Urinary bladder (tissue), 3 donors: ENCODE measurements at regions not wholly inside any gene's neighbourhood (a gene's known extent, or its start where the extent isn't known, plus 50 kb on each side); places are given as distances from the start of the nearest gene placed in this dataset.

Source experiments
- DNase-seq: peaks from one replicate; pipeline ENCODE4 v3.0.0-alpha.2; 2015; ENCODE audit errors: extremely low spot score
- H3K27ac ChIP-seq: one replicate; pipeline ENCODE4 v1.5.1; 2013; ENCODE audit warnings: low read depth, mild to moderate bottlenecking, moderate library complexity
- H3K36me3 ChIP-seq: one replicate; pipeline ENCODE4 v1.6.1; 2013; ENCODE audit warnings: mild to moderate bottlenecking, moderate library complexity; ENCODE audit not compliant: insufficient read depth
- H3K4me1 ChIP-seq: one replicate; pipeline ENCODE4 v1.6.1; 2013; ENCODE audit warnings: mild to moderate bottlenecking, moderate library complexity; ENCODE audit not compliant: insufficient read depth
- H3K4me3 ChIP-seq: one replicate; pipeline ENCODE4 v1.5.1; 2013; ENCODE audit warnings: low read depth, low read length
- WGBS: extraction: QIAGEN DNeasy Blood & Tissue Kit; methylation state at CpG from one replicate; pipeline ENCODE4 v1.1.7; 2013; 5-methylcytosine and 5-hydroxymethylcytosine counted together
- donor health status: healthy with polysubstance abuse.
- donor health status: healthy.

DNA sequence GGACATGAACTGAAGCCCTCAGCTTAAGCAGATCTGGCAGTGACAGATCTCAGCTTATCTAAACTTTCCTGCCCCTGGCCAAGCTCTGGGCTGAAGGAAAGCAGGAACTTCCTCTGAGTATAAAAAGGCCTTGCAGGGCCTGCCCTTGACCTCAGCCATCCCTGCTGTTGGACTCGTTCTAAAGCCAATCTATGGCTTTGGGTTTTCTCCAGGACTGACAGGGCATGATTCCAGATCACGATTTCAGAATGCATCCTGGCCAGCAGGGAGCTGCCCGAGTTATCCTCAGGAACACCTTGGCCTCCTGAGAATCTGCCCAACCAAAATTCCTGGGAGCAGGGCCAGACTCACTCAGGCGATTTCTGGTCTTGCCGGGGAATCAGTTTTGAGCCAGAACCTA is 502.7 kb downstream of the TLE4 start:
- WGBS: 36% methylated on average over 5 of the region's 5 CpGs
- DNase-seq: no peak
- Histone ChIP-seq H3K4me1 (no peaks in the 10 kb centered on the region), H3K4me3 (no peak overlapping the region), H3K27ac (no peak overlapping the region), H3K36me3 (no peaks in the 10 kb centered on the region)

DNA sequence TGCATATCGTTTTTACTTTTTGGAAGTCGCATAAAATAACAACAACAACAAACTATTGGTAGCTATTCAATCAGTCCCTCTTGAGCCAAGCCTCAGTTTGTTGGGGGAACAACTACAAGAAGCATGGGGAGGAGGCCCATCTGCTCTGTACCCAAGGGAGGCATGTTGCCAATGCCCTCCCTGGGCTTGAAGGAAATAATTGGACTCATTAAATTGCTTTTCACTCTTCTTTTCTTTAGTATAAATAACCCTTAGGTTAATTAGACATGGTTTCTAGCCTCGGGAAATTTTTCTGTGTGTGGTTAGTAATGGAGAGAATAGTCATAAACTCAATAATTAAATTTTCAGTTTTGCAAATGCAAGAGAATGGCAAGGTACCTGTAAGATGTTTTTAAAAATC is 500.7 kb downstream of the TLE4 start:
- Histone ChIP-seq H3K4me1 (no peaks in the 10 kb centered on the region), H3K36me3 (no peaks in the 10 kb centered on the region), H3K4me3 (no peak overlapping the region), H3K27ac (no peak overlapping the region)
- 84% methylated on average over 3 of the region's 3 CpGs for WGBS
- DNase-seq: no peak

DNA sequence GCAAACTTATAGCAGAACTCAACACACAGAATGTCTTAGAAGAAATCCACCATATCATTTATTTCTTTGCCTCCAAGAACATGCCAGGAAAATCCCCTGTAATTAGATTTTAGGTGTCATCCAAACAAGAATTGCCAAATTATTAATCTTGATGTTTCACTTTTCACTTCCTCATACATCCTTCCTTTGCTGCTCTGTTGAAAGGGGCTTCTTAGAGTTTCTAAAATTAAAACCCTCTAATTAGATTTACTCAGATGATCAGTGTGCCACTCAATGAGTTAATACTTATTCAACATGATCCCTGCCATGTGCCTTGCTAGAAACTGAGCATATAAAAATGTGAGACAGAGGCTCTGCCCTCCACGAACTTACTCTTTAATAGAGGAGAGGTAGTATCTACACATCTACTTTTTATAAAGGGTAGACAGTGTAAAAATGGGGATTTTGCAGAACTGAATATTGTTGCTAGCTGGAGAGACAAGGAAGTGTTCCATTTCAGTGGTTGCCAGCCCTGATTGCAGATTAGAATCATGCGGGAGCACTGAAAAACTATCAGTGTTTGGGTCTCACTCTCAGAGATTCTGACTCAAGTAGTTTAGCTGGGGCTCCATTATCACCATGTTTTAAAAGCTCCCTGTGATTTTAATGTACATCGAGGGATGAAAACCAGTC is 498.4 kb downstream of the TLE4 start:
- Histone ChIP-seq H3K36me3 (no peaks in the 10 kb centered on the region), H3K27ac (no peak overlapping the region), H3K4me1 (no peaks in the 10 kb centered on the region), H3K4me3 (no peak overlapping the region)
- no peak for DNase-seq
- 92% methylated on average over 3 of the region's 3 CpGs for WGBS

DNA sequence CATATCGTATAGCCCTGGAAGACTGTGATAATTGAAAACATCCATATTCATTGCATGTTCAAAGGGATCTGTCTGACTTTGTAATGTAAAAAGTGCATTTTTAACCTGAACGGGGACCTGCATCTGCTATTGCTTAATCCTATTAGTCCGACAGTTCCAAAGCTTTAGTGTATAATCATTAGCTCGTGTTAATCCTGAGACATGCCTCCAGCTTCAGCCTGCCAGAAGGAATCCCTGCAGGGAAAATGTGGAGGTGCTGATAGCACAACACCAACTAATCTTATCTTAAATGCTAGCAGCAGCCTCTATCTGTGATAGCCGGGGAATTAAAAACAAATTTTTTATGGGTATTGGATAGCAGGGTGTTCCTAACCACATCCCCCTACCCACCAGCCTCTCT is 495.2 kb downstream of the TLE4 start:
- WGBS: 35% methylated on average over 5 of the region's 5 CpGs
- no peak for DNase-seq
- H3K4me3 ChIP-seq: no peak overlapping the region

DNA sequence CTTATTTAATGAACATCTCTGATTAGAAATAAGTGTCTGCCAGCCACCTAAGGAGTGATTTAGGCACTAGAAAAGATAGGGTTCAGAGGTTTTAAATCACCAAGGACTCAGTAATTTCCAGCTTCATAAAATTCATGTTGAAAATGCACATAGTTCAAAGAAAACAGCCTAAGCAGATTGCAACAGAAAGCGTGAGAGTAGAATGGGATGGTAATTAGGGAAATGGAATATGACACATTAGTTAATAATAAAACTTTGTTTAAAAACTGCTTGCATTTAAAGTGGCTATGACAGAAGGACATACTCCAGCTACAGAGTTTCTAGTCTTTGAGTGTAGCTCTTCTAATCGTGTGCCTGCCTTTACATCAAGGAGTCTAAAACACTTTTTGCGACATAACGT is 490.8 kb downstream of the TLE4 start:
- no peak for DNase-seq
- no peaks in the 10 kb centered on the region for H3K4me1 ChIP-seq
- 94% methylated on average over 4 of the region's 4 CpGs for WGBS
- no peak overlapping the region for H3K27ac ChIP-seq
- H3K4me3 ChIP-seq: no peak overlapping the region
- no peaks in the 10 kb centered on the region for H3K36me3 ChIP-seq

More for the DNA sequence above, 495.2 kb downstream of the TLE4 start:
- Histone ChIP-seq H3K4me1 (no peaks in the 10 kb centered on the region), H3K36me3 (no peaks in the 10 kb centered on the region), H3K27ac (no peak overlapping the region)

DNA sequence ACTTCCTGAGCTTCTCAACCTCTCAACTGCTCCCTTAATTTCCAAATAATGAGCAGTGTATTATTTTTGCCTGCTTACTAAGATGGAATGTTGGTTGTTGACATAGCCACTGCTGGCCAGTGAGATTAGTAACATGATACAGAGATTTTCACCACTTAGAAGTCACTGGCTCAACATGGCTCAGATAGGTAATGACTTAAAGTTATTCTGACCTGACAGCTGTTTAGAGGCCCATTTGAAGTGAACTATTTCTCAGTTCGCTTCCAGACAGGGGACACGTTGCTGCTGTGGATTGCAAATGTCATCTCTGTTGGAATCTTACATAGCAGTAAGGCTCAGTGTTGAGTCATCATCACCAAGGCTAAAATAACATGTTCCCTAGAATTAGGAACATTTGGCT is 490.2 kb downstream of the TLE4 start:
- H3K4me3 ChIP-seq: no peak overlapping the region
- no peaks in the 10 kb centered on the region for H3K36me3 ChIP-seq
- WGBS: 21% methylated on average over 2 of the region's 2 CpGs
- DNase-seq: no peak
- H3K4me1 ChIP-seq: no peaks in the 10 kb centered on the region
- no peak overlapping the region for H3K27ac ChIP-seq

DNA sequence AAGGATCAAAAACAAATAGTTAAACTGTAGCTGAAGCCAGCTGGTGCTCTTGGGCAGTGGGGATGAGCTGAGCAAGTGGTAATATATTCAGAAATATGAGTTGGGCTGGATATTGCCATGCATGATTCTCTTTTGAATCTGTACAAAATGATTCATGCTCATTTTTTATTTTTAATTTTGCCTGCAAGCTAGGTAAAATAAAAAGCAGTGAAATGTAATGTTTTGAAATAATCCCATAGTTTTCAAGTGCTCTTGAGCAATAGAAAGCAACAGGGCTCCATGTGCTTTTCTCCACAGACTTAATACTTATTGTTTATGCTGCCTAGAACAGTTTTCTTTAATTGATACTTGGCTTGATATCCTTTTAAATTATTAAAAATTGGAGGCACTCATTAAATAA is 489.3 kb downstream of the TLE4 start:
- no peaks in the 10 kb centered on the region for H3K36me3 ChIP-seq
- DNase-seq: no peak
- H3K4me3 ChIP-seq: no peak overlapping the region
- H3K27ac ChIP-seq: no peak overlapping the region
- H3K4me1 ChIP-seq: no peaks in the 10 kb centered on the region

DNA sequence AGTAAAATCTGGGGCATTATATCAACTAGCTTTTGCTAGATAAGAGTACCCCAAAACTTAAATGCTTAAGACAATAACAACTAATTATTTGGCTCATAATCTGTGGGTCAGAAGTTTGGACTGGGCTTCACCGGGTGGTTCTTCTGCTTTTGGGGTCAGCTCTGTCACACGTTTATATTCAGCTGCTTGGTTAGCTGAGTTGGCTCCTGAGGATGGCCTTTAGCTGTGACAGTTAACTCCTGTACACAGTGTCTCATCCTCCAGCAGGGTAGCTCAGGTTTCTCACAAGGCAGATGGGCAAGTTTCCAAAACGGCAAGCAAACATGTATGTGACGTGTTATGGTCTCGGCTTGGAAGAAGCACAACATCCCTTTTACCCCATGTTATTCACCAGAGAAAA is 488.2 kb downstream of the TLE4 start:
- H3K4me3 ChIP-seq: no peak overlapping the region
- no peak overlapping the region for H3K27ac ChIP-seq
- no peaks in the 10 kb centered on the region for H3K4me1 ChIP-seq
- H3K36me3 ChIP-seq: no peaks in the 10 kb centered on the region
- DNase-seq: no peak
- 96% methylated on average over 5 of the region's 5 CpGs for WGBS

DNA sequence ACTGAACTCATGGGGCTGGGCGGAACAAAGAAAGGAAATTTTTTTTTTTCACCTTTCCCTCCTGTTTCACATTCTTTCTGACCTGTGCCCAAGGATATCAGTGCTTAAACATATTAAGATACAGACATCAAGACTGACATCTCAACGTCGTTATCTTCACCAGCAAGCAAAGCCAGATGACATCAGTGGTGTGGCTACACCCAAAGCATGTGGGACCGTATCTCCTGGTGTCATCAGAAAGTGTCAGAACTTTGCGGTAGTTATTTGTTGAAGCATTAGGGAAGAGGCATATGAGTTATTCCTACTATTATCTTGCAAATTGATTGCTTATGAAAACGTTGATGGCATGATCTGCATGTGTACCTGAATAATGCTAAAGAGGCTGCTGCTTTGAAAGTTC is 487.4 kb downstream of the TLE4 start:
- Histone ChIP-seq H3K4me3 (no peak overlapping the region), H3K4me1 (no peaks in the 10 kb centered on the region), H3K27ac (no peak overlapping the region), H3K36me3 (no peaks in the 10 kb centered on the region)
- no peak for DNase-seq
- WGBS: 81% methylated on average over 6 of the region's 6 CpGs

DNA sequence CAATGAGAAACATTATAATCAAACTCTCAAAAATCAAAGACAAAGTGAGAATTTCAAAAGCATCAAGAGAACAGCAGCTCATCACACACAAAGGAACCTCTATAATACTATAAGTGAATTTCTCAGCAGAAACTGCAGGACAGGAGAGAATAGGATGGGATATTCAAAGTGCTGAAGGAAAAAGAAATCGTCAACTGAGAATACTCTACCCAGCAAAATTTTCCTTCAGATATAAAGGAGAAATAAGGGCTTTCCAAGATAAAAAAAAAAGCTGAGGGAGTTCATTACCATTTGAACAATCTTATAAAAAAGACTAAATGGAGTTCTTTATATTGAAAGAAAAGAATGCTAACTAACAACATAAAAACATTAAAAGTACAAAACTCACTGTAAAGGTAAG is 481.1 kb downstream of the TLE4 start:
- H3K27ac ChIP-seq: no peak overlapping the region
- no peak overlapping the region for H3K4me3 ChIP-seq
- H3K4me1 ChIP-seq: no peaks in the 10 kb centered on the region
- WGBS: 96% methylated on average over 1 of the region's 1 CpG
- H3K36me3 ChIP-seq: no peaks in the 10 kb centered on the region
- DNase-seq: no peak

DNA sequence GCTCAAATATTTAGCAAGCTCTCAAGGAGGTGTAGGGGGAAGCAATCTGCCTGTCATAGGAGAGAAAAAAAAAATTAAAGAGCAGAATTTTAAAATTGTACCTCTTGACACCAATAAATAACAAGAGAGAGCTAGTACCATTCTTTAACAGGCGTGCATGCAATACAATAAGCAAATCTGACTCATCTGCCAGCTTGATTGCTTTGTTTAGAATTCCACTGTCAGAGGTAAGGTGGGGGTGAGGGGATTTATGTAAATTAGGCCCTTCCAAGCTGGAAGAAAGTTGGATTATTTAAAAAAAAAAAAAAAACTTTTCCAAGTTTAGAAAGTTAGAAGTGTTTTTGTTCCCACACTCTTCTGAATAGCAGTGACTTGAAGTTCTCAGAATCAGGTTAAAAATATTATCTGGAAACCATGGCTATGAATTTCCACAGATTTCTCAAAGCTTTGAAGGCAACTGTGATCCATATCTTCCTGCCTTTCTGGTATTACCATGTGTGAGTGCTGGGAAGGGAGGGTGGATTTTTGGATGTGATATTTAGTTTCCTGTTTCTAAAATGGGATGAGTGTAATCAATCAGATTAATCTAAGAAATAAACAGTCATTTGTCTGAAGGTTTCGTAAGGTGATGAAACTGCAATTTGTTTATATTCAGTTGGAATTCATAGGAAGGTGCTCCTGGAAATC is 477.5 kb downstream of the TLE4 start:
- no peaks in the 10 kb centered on the region for H3K4me1 ChIP-seq
- 70% methylated on average over 2 of the region's 2 CpGs for WGBS
- no peaks in the 10 kb centered on the region for H3K36me3 ChIP-seq
- no peak overlapping the region for H3K27ac ChIP-seq
- H3K4me3 ChIP-seq: no peak overlapping the region
- no peak for DNase-seq

DNA sequence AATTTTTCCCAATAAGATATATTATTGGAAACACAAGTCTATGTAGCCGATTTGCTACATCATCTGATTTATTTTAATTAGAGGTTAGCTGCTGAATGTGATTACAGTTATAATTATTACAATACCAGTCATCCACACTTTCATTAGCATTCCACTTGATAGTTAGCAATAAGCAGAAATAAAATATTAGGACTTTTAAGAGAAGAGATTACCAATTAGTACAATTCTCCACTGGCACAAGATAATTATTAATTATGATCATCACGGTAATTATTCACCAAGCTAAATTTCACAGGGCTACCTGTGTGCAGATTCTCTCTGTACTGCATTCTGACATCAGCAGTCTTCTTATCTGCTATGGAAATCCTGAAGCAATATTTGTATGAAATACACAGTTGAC is 474.7 kb downstream of the TLE4 start:
- H3K36me3 ChIP-seq: no peaks in the 10 kb centered on the region
- 97% methylated on average over 2 of the region's 2 CpGs for WGBS
- no peak for DNase-seq
- H3K4me1 ChIP-seq: no peaks in the 10 kb centered on the region
- H3K27ac ChIP-seq: no peak overlapping the region
- no peak overlapping the region for H3K4me3 ChIP-seq

DNA sequence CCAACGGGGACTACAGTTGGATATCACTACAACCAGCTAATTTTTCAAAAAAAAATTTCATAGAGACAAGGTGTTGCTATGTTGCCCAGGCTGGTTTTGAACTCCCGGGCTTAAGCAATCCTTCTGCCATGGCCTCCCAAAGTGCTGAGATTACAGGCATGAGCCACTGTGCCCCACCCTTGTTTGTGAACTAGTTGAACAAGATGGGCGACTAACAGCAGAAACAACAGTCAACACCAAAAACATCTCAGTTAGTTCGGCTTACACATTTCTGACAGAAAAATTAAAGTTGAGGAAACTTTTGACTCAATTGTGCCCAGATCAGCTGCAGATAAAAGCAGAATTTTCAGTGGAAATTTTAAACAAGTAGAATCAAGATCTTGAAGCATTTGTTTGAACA is 470.1 kb downstream of the TLE4 start:
- Histone ChIP-seq H3K4me3 (no peak overlapping the region), H3K27ac (no peak overlapping the region), H3K36me3 (no peaks in the 10 kb centered on the region), H3K4me1 (no peaks in the 10 kb centered on the region)
- WGBS: 84% methylated on average over 4 of the region's 4 CpGs
- DNase-seq: no peak

DNA sequence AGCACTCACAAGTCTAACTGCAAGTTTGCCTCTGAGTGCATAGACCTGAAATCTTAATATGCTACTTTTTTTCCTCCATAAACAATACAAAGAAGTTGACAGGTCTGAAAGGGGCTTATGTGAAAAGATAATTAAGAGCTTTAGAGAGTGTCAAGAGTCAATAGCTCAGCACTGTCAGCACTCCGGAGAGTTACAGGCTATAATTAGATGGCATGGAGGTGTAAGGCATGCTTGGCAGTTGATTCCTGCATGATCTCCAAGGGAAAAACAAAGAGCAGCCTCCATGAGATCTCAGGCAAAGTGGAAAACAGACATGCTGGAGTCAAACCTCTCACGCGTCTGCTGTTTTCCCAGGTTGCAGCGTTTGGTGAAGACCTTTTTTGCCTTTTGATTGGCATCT is 468.7 kb downstream of the TLE4 start:
- no peak overlapping the region for H3K4me3 ChIP-seq
- DNase-seq: no peak
- no peaks in the 10 kb centered on the region for H3K36me3 ChIP-seq
- H3K4me1 ChIP-seq: no peaks in the 10 kb centered on the region
- 79% methylated on average over 4 of the region's 4 CpGs for WGBS
- H3K27ac ChIP-seq: no peak overlapping the region
